ENCODE measurements at regions not wholly inside any gene's neighbourhood (a gene's known extent, or its start where the extent isn't known, plus 50 kb on each side); places are given as distances from the start of the nearest gene placed in this dataset.

- intact Hi-C loops (cut with micrococcal nuclease): no loop called here
Observed at GRCh38 chr20:60064554-60065196, 106.5 kb downstream of the CDH26 start.

GRCh38 chr20:60065741-60066437, 107.7 kb downstream of the CDH26 start:
- intact Hi-C loops (cut with micrococcal nuclease): no loop called here

GRCh38 chr20:60066438-60066823, 108.2 kb downstream of the CDH26 start:
- intact Hi-C loops (cut with micrococcal nuclease): no loop called here

GRCh38 chr20:60068509-60068908, 110.3 kb downstream of the CDH26 start:
- intact Hi-C loops (cut with micrococcal nuclease): no loop called here

GRCh38 chr20:60069656-60070055, 111.4 kb downstream of the CDH26 start:
- intact Hi-C loops (cut with micrococcal nuclease): no loop called here

- intact Hi-C loops (cut with micrococcal nuclease): no loop called here
Observed at GRCh38 chr20:60070791-60071190, 112.6 kb downstream of the CDH26 start.

GRCh38 chr20:60071965-60072364, 113.7 kb downstream of the CDH26 start:
- intact Hi-C loops (cut with micrococcal nuclease): no loop called here

GRCh38 chr20:60073086-60073485, 114.9 kb downstream of the CDH26 start:
- intact Hi-C loops (cut with micrococcal nuclease): no loop called here

- intact Hi-C loops (cut with micrococcal nuclease): no loop called here
Observed at GRCh38 chr20:60073504-60073903, 115.3 kb downstream of the CDH26 start.

- intact Hi-C loops (cut with micrococcal nuclease): no loop called here
Observed at GRCh38 chr20:60074276-60074675, 116.1 kb downstream of the CDH26 start.

GRCh38 chr20:60078351-60079250, 120.4 kb downstream of the CDH26 start:
- intact Hi-C loops (cut with micrococcal nuclease): no loop called here

- intact Hi-C loops (cut with micrococcal nuclease): no loop called here
Observed at GRCh38 chr20:60080401-60080800, 122.2 kb downstream of the CDH26 start.

- intact Hi-C loops (cut with micrococcal nuclease): no loop called here
Observed at GRCh38 chr20:60085551-60086132, 127.4 kb downstream of the CDH26 start.

- intact Hi-C loops (cut with micrococcal nuclease): no loop called here
Observed at GRCh38 chr20:60086821-60087562, 128.8 kb downstream of the CDH26 start.

- intact Hi-C loops (cut with micrococcal nuclease): no loop called here
Observed at GRCh38 chr20:60087563-60088105, 129.4 kb downstream of the CDH26 start.

- intact Hi-C loops (cut with micrococcal nuclease): no loop called here
Observed at GRCh38 chr20:60088236-60088635, 130.0 kb downstream of the CDH26 start.

- intact Hi-C loops (cut with micrococcal nuclease): no loop called here
Observed at GRCh38 chr20:60090631-60091030, 132.4 kb downstream of the CDH26 start.

- intact Hi-C loops (cut with micrococcal nuclease): no loop called here
Observed at GRCh38 chr20:60091305-60091704, 133.1 kb downstream of the CDH26 start.

- intact Hi-C loops (cut with micrococcal nuclease): no loop called here
Observed at GRCh38 chr20:60091861-60092260, 133.6 kb downstream of the CDH26 start.

- intact Hi-C loops (cut with micrococcal nuclease): no loop called here
Observed at GRCh38 chr20:60092729-60093128, 134.5 kb downstream of the CDH26 start.

- intact Hi-C loops (cut with micrococcal nuclease): no loop called here
Observed at GRCh38 chr20:60095456-60095855, 137.2 kb downstream of the CDH26 start.
